Ishikawa (cell line): ENCODE measurements at regions not wholly inside any gene's neighbourhood (a gene's known extent, or its start where the extent isn't known, plus 50 kb on each side); places are given as distances from the start of the nearest gene placed in this dataset.

ENCODE experiments used
- CEBPB ChIP-seq: IDR thresholded peaks from 2 replicates; pipeline ENCODE4 v1.6.1; 2012
- CREB1 ChIP-seq: IDR thresholded peaks from 2 replicates; pipeline ENCODE4 v1.6.1; 2012; ENCODE audit warnings: low read depth
- EGR1 ChIP-seq: IDR thresholded peaks from 2 replicates; pipeline ENCODE4 v1.6.1; 2012
- EP300 ChIP-seq: IDR thresholded peaks from 2 replicates; pipeline ENCODE4 v1.6.1; 2012; ENCODE audit warnings: borderline replicate concordance
- FOXM1 ChIP-seq: IDR thresholded peaks from 2 replicates; pipeline ENCODE4 v1.6.1; 2012; ENCODE audit warnings: low read depth, borderline replicate concordance
- MAX ChIP-seq: IDR thresholded peaks from 2 replicates; pipeline ENCODE4 v1.6.1; 2012
- NFIC ChIP-seq: IDR thresholded peaks from 2 replicates; pipeline ENCODE4 v1.6.1; 2012
- RAD21 ChIP-seq: IDR thresholded peaks from 2 replicates; pipeline ENCODE4 v1.6.1; 2012; ENCODE audit warnings: low read depth
- REST ChIP-seq: IDR thresholded peaks from 2 replicates; pipeline ENCODE4 v1.6.1; 2012; ENCODE audit warnings: low read depth, mild to moderate bottlenecking
- TAF1 ChIP-seq: IDR thresholded peaks from 2 replicates; pipeline ENCODE4 v1.6.1; 2012; ENCODE audit warnings: low read depth, mild to moderate bottlenecking
- TCF12 ChIP-seq: IDR thresholded peaks from 2 replicates; pipeline ENCODE4 v1.6.1; 2012; ENCODE audit warnings: low read depth
- TEAD4 ChIP-seq: IDR thresholded peaks from 2 replicates; pipeline ENCODE4 v1.6.1; 2012
- USF1 ChIP-seq: IDR thresholded peaks from 2 replicates; pipeline ENCODE4 v1.6.1; 2012
- YY1 ChIP-seq: IDR thresholded peaks from 2 replicates; pipeline ENCODE4 v1.6.1; 2012; ENCODE audit warnings: low read depth
- ZBTB7A ChIP-seq: IDR thresholded peaks from 2 replicates; pipeline ENCODE4 v1.6.1; 2012; ENCODE audit warnings: low read depth

GRCh38 chr7:67588631-67589030 lies 592.0 kb downstream of the TYW1 start:
- TF ChIP-seq TCF12 (no peak), TEAD4 (no peak), NFIC (no peak)

GRCh38 chr7:67589183-67589582 lies 592.5 kb downstream of the TYW1 start:
- TF ChIP-seq NFIC = no peak
- TF ChIP-seq TCF12 = no peak
- no peak for TF ChIP-seq EP300
- TF ChIP-seq USF1 = no peak
- no peak for TF ChIP-seq YY1
- TF ChIP-seq CREB1 = no peak
- no peak for TF ChIP-seq ZBTB7A
- no peak for TF ChIP-seq MAX
- TF ChIP-seq FOXM1 = no peak
- TF ChIP-seq TEAD4 = no peak
- no peak for TF ChIP-seq TAF1

- no peak for TF ChIP-seq NFIC
- TF ChIP-seq USF1 = no peak
- no peak for TF ChIP-seq TCF12
- TF ChIP-seq CREB1 = no peak
- no peak for TF ChIP-seq EP300
- TF ChIP-seq RAD21 = no peak
- no peak for TF ChIP-seq FOXM1
- no peak for TF ChIP-seq MAX
- no peak for TF ChIP-seq TAF1
- no peak for TF ChIP-seq YY1
- TF ChIP-seq TEAD4 = no peak
- no peak for TF ChIP-seq CEBPB
- no peak for TF ChIP-seq REST
- TF ChIP-seq ZBTB7A = no peak
- TF ChIP-seq EGR1 = no peak
These were observed 594.0 kb downstream of the TYW1 start for GRCh38 chr7:67590649-67591048.

- TF ChIP-seq NFIC = no peak
- no peak for TF ChIP-seq TEAD4
These were observed 597.2 kb downstream of the TYW1 start for GRCh38 chr7:67593794-67594193.

GRCh38 chr7:67595431-67596180 lies 599.0 kb downstream of the TYW1 start:
- no peak for TF ChIP-seq CREB1
- no peak for TF ChIP-seq YY1
- TF ChIP-seq USF1 = no peak
- TF ChIP-seq NFIC = no peak
- no peak for TF ChIP-seq CEBPB
- no peak for TF ChIP-seq MAX
- no peak for TF ChIP-seq TAF1

- TF ChIP-seq EGR1 (no peak), RAD21 (no peak), ZBTB7A (no peak), TAF1 (no peak), NFIC (no peak), TEAD4 (no peak), EP300 (no peak), CREB1 (no peak), REST (no peak)
These were observed 600.5 kb downstream of the TYW1 start for GRCh38 chr7:67597161-67597560.
